Testis (tissue), 2 donors: ENCODE measurements at regions not wholly inside any gene's neighbourhood (a gene's known extent, or its start where the extent isn't known, plus 50 kb on each side); places are given as distances from the start of the nearest gene placed in this dataset.

Experiments
- DNase-seq: peaks from one replicate; pipeline ENCODE4 v3.0.0-alpha.2; 2019
- H3K27ac ChIP-seq, 2 donors: fragments of 200-600 bp; sonication (generic); one replicate each; pipeline ENCODE4 v1.5.1; 2019
- H3K27me3 ChIP-seq: fragments of 200-600 bp; sonication (generic); one replicate; pipeline ENCODE4 v1.5.1; 2019
- H3K36me3 ChIP-seq: fragments of 200-600 bp; sonication (generic); one replicate; pipeline ENCODE4 v1.5.1; 2017; ENCODE audit warnings: low read depth; ENCODE audit errors: missing control alignments
- H3K4me1 ChIP-seq: fragments of 200-600 bp; sonication (generic); one replicate; pipeline ENCODE4 v1.5.1; 2019
- H3K4me3 ChIP-seq, 2 donors: fragments of 200-600 bp; sonication (generic); one replicate each; pipeline ENCODE4 v1.5.1; 2017 to 2019
- H3K9me3 ChIP-seq: fragments of 200-600 bp; sonication (generic); one replicate; pipeline ENCODE4 v1.5.1; 2017
- POLR2A ChIP-seq: fragments of 450-650 bp; IDR thresholded peaks from one replicate; pipeline ENCODE4 v1.6.1; 2017; ENCODE audit warnings: antibody characterized with exemption, mild to moderate bottlenecking, moderate library complexity
- WGBS, 2 donors: methylation state at CpG; one replicate each; pipeline ENCODE4 v1.1.5; 2018; 5-methylcytosine and 5-hydroxymethylcytosine counted together
- intact Hi-C: fragments of 100-400 bp; cut with DNase I; formaldehyde crosslinking; loops from one replicate; pipeline ENCODE4 v1.15.1; 2023; ENCODE audit warnings: low total_unique reads
- TF ChIP-seq, protein P1 (sequence below), 3 experiments: fragments of 450-650 bp in 2 of 3; fragments of 200-600 bp in 1 of 3; sonication (generic) in 1 of 3; IDR thresholded peaks; one replicate each; pipeline ENCODE4 v1.5.1; 2016 to 2019; ENCODE audit warnings: antibody characterized with exemption in 3 of 3, mild to moderate bottlenecking in 2 of 3, moderate library complexity in 1 of 3

DNA sequence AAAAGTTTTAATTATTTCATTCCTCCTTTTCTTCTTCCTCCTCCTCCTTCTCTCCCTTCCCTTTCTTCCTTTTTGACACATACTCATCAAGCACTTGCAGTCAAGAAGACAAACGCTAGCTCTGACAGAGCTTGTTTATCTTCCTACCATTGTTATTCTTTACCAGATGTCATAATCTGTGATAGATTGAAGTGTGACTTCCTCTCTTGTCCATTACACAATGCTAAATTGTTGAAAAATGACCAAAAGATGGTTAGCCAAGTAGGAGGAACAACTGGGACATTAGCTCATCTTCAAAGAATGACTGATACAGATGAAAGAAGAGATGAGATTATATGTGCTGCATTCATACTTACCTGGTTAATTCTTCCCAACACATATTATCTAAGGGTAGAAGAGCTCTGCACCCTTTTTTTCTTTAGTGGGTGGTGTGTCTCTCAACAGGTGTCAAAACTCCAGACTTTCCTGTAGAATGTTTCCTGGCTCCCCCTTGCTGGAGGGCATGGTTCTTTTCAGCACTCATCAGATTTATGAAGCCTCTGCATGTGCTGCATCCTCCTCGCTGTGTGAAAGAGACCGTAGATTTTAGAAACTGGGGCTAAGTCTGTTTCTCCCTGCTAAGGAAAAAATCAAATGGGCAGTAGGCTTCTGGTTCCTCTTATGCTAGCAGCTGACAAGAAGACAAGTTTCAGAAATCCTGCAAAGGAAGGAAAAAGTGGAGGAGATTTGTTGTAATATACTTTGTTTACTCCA, 147.1 kb downstream of the TMX1 start:
- no peaks in the 10 kb centered on the region for H3K36me3 ChIP-seq
- 72 to 78% methylated on average over 3 of the region's 3 CpGs for WGBS, 2 donors
- H3K27me3 ChIP-seq = no peaks in the 10 kb centered on the region
- H3K4me3 ChIP-seq = no peak overlapping the region
- TF ChIP-seq, protein P1, sequence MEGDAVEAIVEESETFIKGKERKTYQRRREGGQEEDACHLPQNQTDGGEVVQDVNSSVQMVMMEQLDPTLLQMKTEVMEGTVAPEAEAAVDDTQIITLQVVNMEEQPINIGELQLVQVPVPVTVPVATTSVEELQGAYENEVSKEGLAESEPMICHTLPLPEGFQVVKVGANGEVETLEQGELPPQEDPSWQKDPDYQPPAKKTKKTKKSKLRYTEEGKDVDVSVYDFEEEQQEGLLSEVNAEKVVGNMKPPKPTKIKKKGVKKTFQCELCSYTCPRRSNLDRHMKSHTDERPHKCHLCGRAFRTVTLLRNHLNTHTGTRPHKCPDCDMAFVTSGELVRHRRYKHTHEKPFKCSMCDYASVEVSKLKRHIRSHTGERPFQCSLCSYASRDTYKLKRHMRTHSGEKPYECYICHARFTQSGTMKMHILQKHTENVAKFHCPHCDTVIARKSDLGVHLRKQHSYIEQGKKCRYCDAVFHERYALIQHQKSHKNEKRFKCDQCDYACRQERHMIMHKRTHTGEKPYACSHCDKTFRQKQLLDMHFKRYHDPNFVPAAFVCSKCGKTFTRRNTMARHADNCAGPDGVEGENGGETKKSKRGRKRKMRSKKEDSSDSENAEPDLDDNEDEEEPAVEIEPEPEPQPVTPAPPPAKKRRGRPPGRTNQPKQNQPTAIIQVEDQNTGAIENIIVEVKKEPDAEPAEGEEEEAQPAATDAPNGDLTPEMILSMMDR (IDR thresholded peaks at IDR 0.05) = no peak
- DNase-seq = no peak
- intact Hi-C loops = no loop called here
- H3K4me1 ChIP-seq = peaks cover 6% of the 10 kb centered on the region
- H3K9me3 ChIP-seq = no peaks in the 10 kb centered on the region
- no peak overlapping the region for H3K27ac ChIP-seq

DNA sequence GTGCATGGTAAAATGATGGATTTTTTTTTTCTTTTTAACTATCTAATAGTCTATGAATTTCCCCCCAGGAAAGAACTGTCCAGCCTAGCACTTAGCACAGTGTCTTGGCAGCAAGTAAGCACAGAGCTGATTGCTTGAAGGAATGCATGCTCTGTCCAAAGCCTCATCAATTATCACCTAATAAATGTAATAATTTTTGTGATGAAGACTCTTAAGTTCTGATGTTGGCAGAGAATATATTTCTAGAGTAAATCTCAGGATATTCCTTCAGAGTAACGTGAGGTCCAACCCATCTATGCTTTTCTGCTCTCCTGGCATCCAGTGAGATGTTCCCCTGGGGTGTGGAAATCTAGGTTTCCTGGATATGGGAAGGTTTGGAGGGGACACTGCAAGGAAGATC, 152.4 kb downstream of the TMX1 start:
- H3K36me3 ChIP-seq = no peaks in the 10 kb centered on the region
- no peak for DNase-seq
- H3K27me3 ChIP-seq = no peaks in the 10 kb centered on the region
- H3K27ac ChIP-seq = no peak overlapping the region
- H3K4me3 ChIP-seq = no peak overlapping the region
- H3K9me3 ChIP-seq = no peaks in the 10 kb centered on the region
- WGBS, 2 donors = 78 to 95% methylated on average over 1 of the region's 1 CpG
- intact Hi-C loops = no loop called here
- H3K4me1 ChIP-seq = peaks cover 23% of the 10 kb centered on the region
- TF ChIP-seq, protein P1 (IDR thresholded peaks at IDR 0.05) = no peak
- no peak for TF ChIP-seq POLR2A

DNA sequence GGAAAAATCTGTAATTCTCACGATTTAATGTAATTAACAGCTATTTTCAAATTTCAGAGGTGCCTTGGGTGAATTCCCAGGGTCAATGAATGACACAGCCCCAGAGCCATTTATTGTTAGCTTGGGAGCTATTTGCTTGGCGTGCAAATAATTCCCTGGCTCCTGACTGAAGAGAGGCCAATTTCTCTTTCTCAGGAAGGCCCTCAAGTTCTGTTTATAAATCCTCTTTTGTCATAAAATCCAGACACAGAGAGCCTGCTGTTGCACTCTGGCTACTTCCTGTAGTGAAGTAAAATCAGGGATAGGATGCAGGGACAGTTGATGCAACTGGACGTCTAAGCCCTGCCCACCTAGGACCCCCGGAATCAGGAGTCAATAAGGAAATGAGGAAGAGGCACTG, 154.3 kb downstream of the TMX1 start:
- no peaks in the 10 kb centered on the region for H3K36me3 ChIP-seq
- no peaks in the 10 kb centered on the region for H3K9me3 ChIP-seq
- H3K27me3 ChIP-seq = no peaks in the 10 kb centered on the region
- WGBS, 2 donors = 47 to 49% methylated on average over 4 of the region's 4 CpGs
- no peak for DNase-seq
- intact Hi-C loops = no loop called here
- no peak overlapping the region for H3K4me3 ChIP-seq
- H3K27ac ChIP-seq = peak overlapping the region in 1 of 2 donors; percentile 81
- peaks cover 23% of the 10 kb centered on the region for H3K4me1 ChIP-seq
- TF ChIP-seq, protein P1 (IDR thresholded peaks at IDR 0.05) = no peak

DNA sequence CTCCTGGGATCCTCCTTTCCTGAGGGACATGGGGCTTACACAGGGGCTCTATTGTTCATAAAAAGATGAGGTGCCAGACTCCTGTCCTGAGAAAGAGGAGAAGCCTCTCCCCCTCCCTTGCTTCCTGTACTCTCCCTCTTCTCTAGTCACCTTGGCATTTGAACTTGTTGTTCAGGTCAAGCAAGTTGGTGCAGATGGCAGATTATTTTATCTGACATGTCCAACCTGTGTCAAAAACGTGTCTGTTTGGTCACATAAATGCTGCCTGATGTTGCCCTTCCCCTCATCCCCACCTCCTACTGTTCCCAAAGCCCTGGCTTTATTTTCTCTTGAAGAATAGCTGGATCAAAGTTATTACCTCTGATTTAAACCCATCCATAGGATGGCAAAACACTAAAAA, 154.8 kb downstream of the TMX1 start:
- no peaks in the 10 kb centered on the region for H3K9me3 ChIP-seq
- H3K27ac ChIP-seq = peak overlapping the region in 1 of 2 donors; percentile 81
- no peaks in the 10 kb centered on the region for H3K27me3 ChIP-seq
- no peak for DNase-seq
- peaks cover 23% of the 10 kb centered on the region for H3K4me1 ChIP-seq
- WGBS, 2 donors = 38 to 43% methylated on average over 1 of the region's 1 CpG
- H3K4me3 ChIP-seq = no peak overlapping the region
- no peaks in the 10 kb centered on the region for H3K36me3 ChIP-seq
- intact Hi-C loops = no loop called here
- TF ChIP-seq, protein P1 (IDR thresholded peaks at IDR 0.05) = no peak
- no peak for TF ChIP-seq POLR2A

DNA sequence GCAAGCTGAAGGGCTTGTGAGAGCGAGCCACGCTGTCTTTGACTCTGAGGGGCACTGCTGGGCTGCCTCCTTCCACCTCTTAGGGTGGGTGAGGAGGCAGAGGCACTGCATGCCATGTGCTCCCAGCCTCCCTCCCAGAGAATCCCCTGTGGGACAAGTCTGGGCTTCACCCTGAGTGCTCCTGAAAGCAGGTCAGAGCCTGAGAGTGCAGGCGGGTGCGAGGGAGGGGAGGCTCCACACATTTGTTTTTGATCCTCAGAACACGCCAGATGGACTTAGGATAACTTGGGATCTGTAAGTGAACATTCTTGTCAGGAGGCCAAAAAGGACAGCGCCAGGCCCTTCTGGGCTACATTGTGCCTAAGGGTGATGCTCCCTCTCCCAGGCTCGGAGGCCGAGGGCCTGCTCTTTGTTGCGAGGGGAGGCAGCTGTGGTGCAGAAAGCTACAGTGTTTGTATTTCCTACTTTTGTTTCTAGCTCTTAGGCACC, 155.4 kb downstream of the TMX1 start:
- no peak for TF ChIP-seq POLR2A
- TF ChIP-seq, protein P1 (IDR thresholded peaks at IDR 0.05) = no peak
- 36 to 38% methylated on average over 7 to 9 of the region's 9 CpGs for WGBS, 2 donors
- intact Hi-C loops = no loop called here

More for the DNA sequence above, 155.4 kb downstream of the TMX1 start:
- no peak overlapping the region for H3K4me3 ChIP-seq
- H3K27me3 ChIP-seq = no peaks in the 10 kb centered on the region
- DNase-seq = peak; percentile 61
- H3K9me3 ChIP-seq = no peaks in the 10 kb centered on the region
- H3K27ac ChIP-seq = peak overlapping the region; percentile 16 to 81
- H3K4me1 ChIP-seq = peaks cover 23% of the 10 kb centered on the region
- no peaks in the 10 kb centered on the region for H3K36me3 ChIP-seq
